Gastroesophageal sphincter (tissue), 3 donors: ENCODE measurements at regions not wholly inside any gene's neighbourhood (a gene's known extent, or its start where the extent isn't known, plus 50 kb on each side); places are given as distances from the start of the nearest gene placed in this dataset.

Source experiments
- CTCF ChIP-seq, 4 experiments: fragments of 200-600 bp in 2 of 4; fragments of 450-650 bp in 2 of 4; sonication (generic) in 1 of 4; IDR thresholded peaks; one replicate each; pipeline ENCODE4 v1.5.1; 2017 to 2019; ENCODE audit warnings: antibody characterized with exemption in 4 of 4, mild to moderate bottlenecking in 2 of 4, moderate library complexity in 2 of 4
- POLR2A ChIP-seq, 2 donors: fragments of 450-650 bp; IDR thresholded peaks; one replicate each; pipeline ENCODE4 v1.6.1; 2017; ENCODE audit warnings: antibody characterized with exemption in 2 of 2, mild to moderate bottlenecking in 2 of 2, moderate library complexity in 1 of 2

GRCh38 chr11:28938091-28938490 lies 829.9 kb downstream of the METTL15 start:
- no peak for TF ChIP-seq POLR2A (IDR thresholded peaks at IDR 0.05)
- no peak for TF ChIP-seq CTCF (IDR thresholded peaks at IDR 0.05)
